HG02642 (cell line): ENCODE measurements at regions not wholly inside any gene's neighbourhood (a gene's known extent, or its start where the extent isn't known, plus 50 kb on each side); places are given as distances from the start of the nearest gene placed in this dataset.
A peak's percentile ranks its signal among the peaks of the same experiment; 100 is the strongest.
"Not testable (repeated sequence)": the region's sequence is repeated elsewhere in the genome, so short reads cannot be mapped to it uniquely, and the experiment has no call there.

Experiments
- ATAC-seq: cut with Tn5 transposase; IDR thresholded peaks from one replicate; pipeline ENCODE4 v1.9.1; 2021; ENCODE audit warnings: mild to moderate bottlenecking; ENCODE audit not compliant: unreplicated experiment, poor library complexity

DNA sequence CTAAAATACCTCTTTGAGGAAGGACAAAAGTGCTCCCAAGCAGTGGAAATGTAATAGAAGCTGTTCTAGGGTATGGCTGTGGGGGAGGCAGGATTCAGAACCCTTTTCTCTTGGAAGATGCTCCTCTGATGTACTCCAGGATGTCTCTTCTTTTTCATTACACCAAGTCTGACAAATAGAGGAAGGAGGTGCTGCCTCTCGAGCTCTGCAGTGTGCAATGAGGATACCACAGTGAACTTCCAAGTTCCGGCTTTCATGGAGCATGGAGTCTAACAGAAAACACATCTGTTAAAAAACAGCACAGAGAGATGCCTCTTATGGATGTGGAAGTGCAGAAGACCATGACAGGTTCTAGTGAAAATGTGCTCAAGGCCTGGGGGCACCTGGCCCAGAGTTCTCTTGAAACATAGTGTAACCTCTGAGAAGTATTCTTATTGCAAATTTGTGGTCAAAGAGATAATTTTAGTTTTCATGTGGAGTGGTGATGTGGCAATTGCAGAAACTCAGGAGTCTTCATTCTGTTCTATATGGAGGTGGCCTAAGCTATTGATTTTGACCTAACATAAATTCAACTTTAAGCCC lies 362.0 kb upstream of the CITED2 start:
- ATAC-seq: peak; percentile 87

DNA sequence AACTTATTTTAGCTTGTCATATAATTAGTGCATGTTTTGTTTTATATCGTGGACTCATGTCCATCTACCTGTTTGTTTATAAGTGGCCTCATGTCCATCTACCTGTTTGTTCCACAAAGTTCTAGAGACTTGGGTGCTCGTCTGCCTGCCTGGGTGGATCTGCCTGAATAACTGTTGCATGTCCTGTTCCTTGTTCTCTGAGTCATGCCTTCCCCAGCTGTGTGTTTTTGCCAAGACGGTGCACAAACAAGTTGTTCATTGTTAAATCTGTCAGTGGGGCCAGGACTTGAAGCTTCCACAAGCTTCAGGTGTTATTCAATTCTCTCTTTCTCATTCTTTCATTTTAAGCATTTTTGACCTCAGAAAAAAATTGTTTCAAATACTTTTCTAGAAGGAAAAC lies 358.0 kb upstream of the CITED2 start:
- no peak for ATAC-seq

DNA sequence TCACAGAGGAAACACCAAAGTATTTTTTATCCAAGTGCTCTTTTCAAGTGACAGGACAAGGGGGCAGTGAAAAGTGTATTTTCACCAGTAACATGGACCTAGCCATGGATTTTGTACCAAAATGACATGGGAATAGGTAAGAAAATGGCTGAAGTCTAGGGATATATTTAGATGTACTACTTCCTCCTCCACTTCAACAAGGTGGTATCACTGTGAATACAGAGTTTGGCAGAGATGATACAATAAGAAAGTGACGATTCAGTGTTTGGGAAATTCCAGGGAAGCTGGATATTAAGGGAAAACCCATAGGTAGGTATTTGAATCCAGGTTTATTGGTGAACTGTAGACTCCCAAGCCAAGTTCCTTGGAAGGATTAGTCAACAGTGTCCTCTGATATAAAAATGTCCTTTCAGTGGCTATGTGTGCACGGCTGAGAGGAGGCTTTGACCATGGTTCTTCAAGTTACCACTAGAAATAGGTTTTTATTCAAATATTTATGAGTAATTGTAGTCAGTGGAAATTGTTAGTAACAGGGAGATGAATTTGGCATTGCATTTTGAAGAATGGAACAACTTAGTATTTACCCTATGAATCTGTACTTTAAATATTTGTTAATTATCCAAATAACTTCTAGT lies 356.0 kb upstream of the CITED2 start:
- ATAC-seq: no peak

DNA sequence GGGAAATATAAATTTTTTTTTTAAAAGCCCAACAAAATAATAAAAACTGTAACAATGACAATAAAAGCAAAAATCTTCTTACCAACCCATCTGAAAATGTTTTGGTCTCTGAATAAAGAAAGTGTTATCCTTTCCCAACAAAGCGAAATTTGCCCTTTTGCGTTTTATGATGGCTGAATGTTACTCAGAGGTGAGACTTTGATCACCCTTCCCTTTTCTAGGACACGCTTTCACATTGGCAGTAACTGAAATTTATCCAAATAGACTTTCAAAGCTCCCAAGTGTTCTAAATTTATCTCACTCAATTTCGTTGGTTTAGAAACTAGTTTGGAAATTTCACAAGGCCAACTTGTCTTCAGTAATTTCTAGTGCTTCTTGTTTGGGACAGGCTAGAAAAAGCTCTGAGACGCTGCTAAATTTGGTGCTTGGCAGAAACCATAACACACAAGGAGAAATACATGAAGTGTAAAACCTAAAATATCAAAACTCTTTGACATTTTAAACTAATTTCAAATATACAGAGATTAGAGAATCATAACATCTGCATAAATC lies 354.5 kb upstream of the CITED2 start:
- ATAC-seq: no peak

DNA sequence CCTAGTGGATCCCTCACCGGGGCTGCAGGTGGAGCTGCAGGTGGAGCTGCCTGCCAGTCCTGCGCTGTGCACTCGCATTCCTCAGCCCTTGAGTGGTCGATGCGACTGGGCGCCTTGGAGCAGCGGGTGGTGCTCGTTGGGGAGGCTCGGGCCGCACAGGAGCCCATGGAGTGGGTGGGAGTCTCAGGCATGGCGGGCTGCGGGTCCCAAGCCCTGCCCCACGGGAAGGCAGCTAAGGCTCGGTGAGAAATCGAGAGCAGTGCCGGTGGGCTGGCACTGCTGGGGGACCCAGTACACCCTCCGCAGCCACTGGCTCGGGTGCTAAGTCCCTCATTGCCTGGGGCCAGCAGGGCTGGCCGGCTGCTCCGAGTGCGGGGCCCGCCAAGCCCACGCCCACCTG lies 351.8 kb upstream of the CITED2 start:
- ATAC-seq: not testable (repeated sequence)

DNA sequence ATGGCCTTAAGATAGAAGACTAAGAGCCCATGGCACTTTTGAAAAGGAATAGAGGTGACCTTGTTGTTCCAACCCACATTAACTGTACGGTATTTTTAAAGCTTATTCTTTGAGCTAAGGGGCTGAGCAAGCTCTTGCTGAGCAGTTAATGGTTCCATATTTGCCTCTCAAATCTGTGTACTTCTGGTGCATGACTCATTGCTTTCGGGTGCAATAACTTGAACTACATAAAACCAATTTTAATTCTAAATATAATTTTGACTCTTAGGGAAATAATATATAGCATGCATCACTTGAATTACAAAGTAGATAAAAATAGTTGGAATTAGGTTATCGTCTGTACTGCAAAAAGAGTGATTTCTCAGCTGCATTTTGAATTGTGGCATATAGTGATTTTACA lies 348.1 kb upstream of the CITED2 start:
- ATAC-seq: no peak

DNA sequence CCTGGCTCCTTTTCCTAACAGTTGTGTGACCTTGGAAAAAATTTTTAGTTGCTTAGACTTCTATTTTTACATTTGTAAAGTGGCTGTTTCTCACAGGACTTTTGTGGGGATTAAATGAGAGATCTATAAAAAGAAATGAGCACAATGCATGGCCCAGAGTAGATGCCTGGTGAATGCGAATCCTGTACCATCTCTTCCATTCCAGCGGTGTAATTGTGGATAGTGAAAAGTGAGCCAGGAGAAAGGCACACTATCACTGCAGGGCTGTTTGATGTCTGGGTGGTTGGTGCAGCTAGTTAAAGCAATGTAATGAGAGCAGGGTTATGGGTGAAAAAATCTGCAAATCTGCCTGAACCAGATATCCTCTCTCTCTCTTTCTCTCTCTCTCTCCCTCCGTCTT lies 347.5 kb upstream of the CITED2 start:
- ATAC-seq: no peak

DNA sequence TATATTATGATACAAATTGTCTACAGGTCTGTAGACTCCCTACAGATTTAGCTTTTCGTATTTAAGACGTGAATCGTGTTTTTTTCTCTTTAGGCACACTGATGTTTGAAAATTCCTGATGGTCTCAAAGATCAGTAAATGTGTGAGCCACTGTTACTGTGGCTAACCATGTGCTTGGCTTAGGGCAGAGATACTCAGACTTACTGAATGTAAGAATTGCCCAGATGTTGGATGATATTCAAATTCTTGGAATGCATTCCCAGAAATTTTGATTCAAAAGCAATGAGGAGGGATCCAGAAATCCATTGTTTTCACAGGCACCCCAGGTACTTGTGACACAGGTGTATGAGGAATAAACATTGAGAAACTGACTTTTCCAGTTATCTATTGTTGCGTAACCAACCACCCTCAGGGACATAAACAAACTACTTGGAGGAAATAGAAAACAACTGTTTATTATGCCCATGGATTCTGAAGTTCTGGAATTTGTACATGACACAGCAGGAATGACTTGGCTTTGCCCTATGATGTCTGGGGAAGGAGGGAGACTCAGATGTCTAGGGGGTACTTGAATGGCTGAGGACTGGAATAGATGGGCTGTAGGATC lies 339.6 kb upstream of the CITED2 start:
- ATAC-seq: no peak

DNA sequence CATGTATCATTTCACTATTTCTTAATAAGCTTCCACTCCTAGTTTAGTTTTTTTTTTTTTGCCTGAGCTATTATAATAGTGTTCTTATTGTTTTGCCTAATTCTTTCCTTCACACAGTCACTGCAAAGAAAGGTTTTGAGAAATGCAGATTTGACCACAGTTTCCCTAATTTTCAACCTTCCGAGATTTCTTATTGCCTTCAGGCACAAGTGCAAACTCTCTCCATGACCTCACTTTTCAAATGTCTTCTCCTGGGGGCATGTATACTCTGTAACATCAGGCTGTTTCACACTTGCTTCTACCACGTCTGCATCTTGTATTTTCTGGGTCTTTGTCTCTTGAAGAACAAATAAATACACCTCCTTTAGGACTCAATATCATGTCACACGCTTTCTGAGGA lies 339.0 kb upstream of the CITED2 start:
- ATAC-seq: no peak

DNA sequence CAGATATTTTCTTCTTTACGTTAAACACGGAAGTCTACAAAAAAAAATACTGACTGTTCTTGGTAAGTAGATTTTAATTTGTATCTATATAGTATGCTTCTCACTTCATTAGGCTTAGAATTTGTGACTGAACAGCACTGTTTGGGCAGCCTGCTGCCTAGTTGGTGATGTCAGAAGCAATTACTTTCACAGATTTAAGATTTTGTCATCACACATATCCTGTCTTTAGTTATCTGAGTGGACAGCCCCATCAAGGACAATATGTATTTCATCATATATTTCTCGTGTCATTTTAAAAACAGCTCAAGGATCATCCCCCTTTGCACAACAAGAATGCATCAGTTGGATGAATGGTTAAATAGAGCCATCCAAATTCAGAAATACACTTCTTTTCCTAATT lies 338.4 kb upstream of the CITED2 start:
- ATAC-seq: no peak

DNA sequence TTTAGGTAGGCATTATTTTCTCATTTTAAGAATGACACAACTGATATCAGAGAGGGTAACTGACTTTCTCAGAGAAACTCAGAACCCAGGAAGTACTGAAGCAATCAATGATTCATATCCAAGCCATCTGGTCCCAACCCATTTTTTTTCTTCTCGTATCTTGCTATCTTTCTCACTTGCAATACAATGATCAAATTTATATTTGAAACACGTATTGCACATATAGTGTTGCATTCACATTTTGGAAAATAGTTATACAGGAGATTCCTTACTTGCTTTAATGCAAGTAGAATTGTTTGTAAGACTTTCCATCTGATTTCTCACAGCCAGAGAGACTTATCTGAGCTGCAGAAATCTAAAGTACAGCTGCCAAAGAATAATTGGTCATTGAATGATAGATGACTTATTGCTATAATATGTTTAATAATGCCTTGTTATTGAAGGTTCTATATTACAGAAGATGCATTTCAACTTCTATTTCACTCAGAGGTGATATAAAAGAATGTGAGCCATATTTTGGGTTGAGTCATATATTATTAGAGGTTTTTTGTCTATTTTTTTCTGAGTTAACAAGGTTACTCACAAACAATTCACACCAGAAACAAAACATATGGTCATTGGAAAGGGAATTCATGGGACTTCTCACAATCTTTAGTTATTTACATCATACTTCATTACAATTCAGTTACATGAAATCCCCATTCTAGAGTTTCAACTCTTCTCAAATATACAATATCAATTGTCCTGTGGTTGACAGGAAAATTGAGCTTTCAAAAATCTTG lies 337.5 kb upstream of the CITED2 start:
- ATAC-seq: no peak

DNA sequence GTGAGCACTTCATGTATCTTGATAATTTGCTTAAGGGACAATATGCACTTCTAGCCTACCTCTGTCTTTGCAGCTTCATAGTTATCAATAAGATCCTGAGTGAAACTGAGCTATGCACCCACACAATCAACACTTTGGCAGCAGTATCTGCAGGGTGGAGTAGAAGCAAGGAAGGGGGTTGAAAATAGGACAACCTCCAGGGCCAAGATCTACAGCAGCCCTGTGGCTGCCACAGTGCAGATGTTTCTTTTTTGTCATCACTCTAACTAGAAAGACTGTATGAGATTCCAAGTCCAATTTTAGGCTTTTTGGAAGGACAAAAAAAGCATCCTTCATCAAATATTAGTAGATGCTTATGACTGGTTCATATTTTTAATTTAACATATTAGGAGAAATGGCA lies 336.1 kb upstream of the CITED2 start:
- no peak for ATAC-seq

DNA sequence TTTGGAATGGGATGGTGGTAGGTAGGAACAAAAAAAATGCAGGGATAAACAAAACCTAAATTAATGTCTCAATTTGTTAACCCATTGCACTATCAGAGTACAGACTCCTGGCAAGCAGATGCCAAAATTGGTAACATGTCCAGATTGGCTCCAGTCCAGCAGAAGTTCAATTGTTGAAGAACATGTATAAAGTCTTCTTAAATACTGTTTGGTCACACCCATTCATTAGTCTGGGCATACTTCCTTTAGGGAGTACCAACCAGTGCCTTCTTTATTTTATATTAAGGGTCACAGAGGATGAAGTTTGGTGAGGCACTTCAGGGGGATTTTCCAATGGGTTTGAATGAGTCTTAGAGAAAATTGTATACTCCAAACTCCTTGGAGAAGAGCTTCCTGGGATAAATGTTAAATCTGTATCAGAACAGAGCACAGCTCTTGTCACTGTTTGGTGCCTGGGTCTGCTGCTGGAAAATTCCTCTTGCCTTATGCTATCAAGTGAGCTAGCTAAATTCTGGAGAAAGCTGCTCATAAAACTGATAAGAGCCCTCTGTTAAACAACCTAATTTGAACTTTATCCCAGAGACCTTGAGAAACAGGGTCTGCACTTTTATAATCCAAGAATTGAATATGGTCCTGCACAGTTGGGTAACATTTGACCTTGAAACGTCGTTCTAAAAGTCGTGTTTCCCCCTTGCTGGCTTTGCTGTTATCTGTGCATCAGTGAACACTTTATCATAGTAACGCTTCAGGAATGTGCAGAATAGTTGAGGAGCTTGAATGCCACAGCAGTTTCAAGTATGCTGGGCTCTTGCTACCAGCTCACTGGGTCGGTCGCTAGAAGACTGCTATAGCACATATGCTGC lies 334.1 kb upstream of the CITED2 start:
- ATAC-seq: no peak

DNA sequence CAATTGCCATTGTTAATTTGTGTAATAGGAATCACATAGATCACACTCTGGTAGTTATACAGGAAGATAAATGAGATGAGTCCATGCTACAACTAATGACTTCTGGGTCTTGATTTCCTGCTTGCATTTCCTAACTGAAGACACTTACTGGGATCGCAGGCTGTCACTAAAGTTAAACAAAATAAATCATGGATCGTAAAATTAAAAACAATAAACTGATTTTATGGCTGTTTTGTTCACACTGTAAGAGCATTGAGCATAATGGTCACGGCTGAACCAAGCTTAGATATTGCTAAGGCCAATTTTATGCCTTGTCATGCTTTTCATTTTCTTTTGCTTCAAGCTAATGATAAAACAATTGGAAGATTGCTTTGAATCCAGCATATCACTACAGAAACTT lies 332.5 kb upstream of the CITED2 start:
- no peak for ATAC-seq

DNA sequence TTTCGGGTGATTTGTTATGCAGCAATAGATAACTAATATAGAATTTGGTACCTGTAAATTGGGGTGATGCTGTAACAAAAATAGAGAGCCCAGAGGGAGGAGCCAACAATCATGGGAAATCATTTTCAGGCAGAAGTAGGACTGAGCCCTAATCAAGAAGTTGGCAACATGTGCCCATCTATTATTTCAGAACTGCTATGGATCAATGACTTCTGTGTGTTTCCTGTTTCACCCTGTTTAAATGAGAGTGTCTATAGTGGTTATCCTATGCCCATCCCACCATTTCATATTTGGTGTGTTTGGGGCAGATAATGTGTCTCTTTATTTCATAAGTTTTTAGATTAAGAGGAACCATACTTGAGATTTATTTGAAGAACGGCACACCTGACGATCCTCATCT lies 330.8 kb upstream of the CITED2 start:
- no peak for ATAC-seq

DNA sequence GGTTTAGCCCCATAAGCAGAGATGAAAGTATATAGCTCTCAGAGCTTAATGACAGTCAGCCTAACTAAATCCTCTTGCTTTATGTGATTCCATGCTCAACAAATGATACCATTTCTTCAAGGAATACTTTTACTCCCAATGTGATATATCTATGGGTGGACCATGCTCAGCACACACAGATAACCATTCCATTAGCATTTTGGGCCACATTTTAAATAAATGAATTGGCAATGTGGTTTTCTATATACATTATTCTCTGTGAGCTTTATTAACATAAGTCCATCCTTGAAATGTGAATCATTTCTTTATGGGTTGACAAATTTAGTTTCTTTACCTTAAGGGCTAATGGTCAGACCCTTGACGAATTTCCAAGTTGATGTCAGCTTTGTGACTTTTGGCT lies 329.3 kb upstream of the CITED2 start:
- ATAC-seq: no peak

DNA sequence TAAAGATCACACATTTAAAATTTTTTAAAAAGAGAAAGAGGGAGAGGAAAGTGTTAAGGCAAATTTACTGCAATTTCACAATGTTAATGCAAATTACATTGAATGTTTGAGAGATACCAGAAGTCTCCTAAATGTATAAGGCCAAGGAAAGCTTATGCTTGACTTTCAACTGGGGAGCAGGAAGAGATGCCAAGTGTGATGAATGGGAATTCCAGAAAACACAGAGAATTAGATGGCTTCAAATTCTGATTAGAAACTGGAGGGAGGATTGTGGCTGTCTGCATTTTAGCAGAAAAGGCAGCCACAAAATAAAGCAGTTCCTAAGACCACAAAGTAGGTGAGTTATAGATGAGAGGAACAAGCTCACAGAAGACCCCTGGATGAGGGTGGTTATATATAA lies 328.3 kb upstream of the CITED2 start:
- ATAC-seq: no peak

DNA sequence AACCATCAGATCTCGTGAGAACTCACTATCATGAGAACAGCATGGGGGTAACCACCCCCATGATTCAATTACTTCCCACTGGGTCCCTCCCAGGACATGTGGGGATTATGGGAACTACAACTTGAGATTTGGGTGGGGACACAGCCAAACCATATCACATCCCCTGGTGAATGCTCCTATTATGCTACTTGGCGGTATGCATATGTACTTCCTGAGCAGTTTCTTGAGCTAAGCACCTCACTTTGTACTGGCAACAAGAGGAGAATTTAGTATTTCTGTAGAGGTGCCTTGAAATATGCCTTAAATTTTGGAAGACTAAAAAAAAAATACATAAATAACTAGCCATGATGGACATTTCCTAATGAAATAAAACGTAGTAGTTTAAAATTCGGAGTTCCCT lies 327.2 kb upstream of the CITED2 start:
- no peak for ATAC-seq

DNA sequence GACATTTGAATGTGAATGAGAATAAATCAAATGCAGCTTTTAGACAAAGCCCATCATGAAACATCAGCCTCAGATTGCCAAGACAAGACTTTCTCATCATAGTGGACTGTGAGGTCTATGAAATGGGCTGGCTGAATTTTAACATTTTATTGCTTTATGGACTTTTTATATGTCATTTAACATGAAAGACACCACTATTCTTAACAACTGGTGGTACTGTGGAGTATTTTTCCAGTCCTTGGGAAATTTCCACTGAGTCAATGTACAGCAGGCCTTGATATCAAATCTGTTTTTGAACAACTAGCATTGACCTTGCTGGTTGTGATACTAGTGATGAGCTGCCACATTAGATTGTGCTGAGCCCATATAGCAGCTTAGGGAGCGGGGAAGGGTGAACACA lies 326.6 kb upstream of the CITED2 start:
- ATAC-seq: no peak

DNA sequence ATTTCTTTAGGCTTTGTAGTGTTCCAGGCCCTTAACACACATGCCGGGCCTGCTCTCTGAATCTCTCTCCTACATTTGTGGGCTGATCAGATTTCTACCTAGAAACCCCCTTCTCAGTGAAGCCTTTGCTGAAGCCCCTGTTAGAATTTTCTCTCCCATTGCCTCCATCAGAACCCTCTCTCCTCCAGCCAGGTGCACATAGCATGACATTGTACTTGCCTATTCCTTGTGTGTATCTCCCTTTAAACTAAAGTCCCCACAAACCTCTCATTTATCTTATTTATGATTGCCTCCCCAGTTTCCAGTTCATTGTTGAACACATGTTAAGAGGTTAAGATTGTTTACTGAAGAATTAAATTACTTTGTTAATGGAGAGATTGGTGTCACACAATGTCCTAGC lies 325.5 kb upstream of the CITED2 start:
- no peak for ATAC-seq
